Erythroblast (primary cell): ENCODE measurements at regions not wholly inside any gene's neighbourhood (a gene's known extent, or its start where the extent isn't known, plus 50 kb on each side); places are given as distances from the start of the nearest gene placed in this dataset.
A peak's percentile ranks its signal among the peaks of the same experiment; 100 is the strongest.

Experiments
- DNase-seq, 2 experiments: peaks; one replicate each; lab custom pipeline; 2025; lab: John Stamatoyannopoulos, UW
- GATA1 ChIP-seq: IDR thresholded peaks from 2 replicates; pipeline ENCODE4 v1.6.1; 2011; ENCODE audit warnings: low read depth, mild to moderate bottlenecking, control low read depth, low read length, moderate library complexity
- POLR2A ChIP-seq: IDR thresholded peaks from 2 replicates; pipeline ENCODE4 v1.6.1; 2011; ENCODE audit warnings: mild to moderate bottlenecking, low read length

- TF ChIP-seq POLR2A (no peak), GATA1 (no peak)
- no peak for DNase-seq
These were observed 916.6 kb downstream of the DIAPH3 start for GRCh38 chr13:59247171-59247570.

DNA sequence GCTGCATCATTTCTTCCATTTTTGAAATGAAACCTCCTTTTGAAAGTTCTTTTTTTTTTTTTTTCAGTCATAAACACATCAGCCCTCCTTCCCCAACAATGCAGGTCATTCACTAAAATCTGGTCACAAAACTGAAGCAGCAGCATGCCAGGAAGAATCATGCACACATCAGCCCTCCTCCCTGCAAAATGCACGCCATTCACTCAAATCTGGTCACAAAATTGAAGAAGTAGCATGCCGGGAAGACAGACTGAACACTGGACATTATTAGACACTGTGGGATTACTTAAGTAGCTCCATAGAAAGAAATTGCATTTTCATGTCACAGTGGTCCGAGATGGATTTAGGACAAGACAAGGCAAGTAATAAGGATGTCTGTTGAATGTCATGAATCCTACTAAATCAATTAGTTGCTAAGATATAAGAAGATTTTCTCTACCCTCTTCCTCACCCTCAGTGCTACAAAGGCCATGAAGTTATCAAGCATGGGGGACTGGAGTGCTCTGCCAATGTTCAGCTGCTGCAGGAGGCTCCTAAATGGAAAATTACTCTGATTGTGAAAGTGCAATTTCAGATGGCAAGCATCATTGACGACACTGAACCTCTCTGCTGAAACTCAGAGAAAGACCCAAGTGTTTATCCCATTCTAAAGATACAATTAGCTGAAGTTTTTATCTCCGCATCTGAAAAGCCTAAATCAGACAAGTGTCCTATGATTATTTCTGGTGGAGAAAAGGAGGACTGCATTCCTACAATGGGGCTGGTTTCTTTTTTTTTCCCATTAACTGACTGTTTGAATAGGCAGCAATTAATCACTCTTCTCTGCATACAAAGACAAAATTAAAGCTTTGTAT, 913.2 kb downstream of the DIAPH3 start:
- TF ChIP-seq GATA1: no peak
- no peak for TF ChIP-seq POLR2A
- DNase-seq: no peak

GRCh38 chr13:59259165-59260000, 904.3 kb downstream of the DIAPH3 start:
- TF ChIP-seq POLR2A (no peak), GATA1 (no peak)

GRCh38 chr13:59261928-59262488, 901.7 kb downstream of the DIAPH3 start:
- peak in 1 of 2 experiments; percentile 8 for DNase-seq
- TF ChIP-seq POLR2A (no peak), GATA1 (no peak)

More at GRCh38 chr13:59259165-59260000, 904.3 kb downstream of the DIAPH3 start:
- no peak for DNase-seq

DNA sequence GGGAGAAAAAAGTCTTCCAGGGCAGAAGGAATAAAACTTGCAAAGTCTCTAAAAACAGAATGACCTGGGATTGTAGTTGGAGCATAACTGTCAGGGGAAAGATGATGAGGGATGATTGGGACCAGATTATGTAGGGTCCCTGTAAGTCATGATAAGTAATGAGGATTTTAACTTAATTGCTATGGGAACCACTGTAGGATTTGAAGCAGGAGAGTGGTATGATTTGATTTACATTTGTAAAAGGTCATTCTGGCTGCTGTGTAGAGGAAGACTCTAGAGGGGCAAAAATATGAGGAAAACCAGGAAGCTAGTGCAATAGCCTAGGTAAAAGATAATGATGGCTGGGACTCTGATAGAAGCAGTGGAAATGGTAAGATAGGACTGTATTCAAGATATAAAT, 900.2 kb downstream of the DIAPH3 start:
- DNase-seq: no peak
- TF ChIP-seq GATA1 (no peak), POLR2A (no peak)

GRCh38 chr13:59266478-59267063, 897.2 kb downstream of the DIAPH3 start:
- DNase-seq: no peak
- TF ChIP-seq GATA1 (no peak), POLR2A (no peak)

GRCh38 chr13:59269476-59269875, 894.3 kb downstream of the DIAPH3 start:
- TF ChIP-seq POLR2A: no peak
- TF ChIP-seq GATA1: no peak
- DNase-seq: no peak

DNA sequence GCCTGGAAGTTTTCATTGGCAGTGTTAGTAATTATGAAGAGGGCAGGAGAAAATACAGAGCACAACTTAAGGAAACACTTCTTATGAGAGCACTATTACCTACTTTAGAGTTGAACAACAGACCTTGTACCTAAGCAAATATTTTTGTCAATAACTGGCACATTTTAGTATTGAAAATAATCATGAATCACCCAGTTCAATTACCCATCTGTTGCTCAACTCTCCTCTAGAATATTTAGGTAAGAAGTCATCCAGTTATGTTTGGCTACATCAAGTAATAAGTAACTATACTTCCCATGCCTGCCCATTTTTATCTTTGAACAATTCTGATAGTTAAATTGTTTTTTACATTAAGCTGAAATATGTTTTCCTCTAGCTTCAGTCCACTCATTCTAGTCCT, 893.4 kb downstream of the DIAPH3 start:
- TF ChIP-seq POLR2A (no peak), GATA1 (no peak)
- no peak for DNase-seq

- DNase-seq: no peak
- TF ChIP-seq GATA1: no peak
- no peak for TF ChIP-seq POLR2A
These were observed 888.6 kb downstream of the DIAPH3 start for GRCh38 chr13:59274958-59275727.

DNA sequence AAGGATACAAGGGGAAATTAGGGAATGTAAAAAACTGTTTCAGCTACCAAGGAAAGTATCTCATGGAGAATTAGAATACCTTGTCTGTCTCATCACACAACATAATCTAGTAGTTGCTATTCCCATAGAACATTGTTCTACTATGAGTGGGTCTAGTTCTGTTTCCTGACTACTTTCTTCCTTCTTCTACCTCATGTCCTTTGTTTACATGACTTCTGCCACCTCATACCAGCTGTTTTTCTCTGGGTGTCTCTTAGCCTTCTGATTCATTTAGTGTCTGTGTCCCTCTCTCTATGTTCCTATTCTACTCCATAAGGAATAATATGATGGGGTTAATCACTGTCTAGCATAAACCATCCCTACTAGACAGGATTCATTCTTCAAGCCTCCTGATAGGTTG, 887.3 kb downstream of the DIAPH3 start:
- no peak for TF ChIP-seq GATA1
- no peak for TF ChIP-seq POLR2A
- DNase-seq: no peak

GRCh38 chr13:59277106-59277505, 886.6 kb downstream of the DIAPH3 start:
- no peak for DNase-seq
- no peak for TF ChIP-seq GATA1
- TF ChIP-seq POLR2A: no peak

DNA sequence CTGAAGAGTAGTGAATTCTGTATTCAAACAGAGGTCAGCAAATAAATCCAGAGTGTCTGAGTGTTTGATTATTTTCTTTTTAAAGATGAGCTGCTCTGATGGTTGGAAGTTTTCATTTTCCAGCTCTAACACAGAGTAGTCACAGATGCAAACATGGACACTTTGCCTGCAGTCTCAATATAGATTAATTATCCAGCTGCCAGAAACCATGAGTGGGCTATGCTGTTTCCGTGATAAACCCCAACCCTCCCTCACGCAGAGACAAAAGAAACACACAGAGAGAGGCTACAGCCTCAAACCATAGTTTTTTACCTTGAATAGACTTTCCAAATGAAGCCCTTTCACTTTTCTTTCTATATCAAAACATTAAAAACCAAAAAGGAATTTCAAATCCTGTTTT, 884.7 kb downstream of the DIAPH3 start:
- no peak for DNase-seq
- no peak for TF ChIP-seq GATA1
- no peak for TF ChIP-seq POLR2A

DNA sequence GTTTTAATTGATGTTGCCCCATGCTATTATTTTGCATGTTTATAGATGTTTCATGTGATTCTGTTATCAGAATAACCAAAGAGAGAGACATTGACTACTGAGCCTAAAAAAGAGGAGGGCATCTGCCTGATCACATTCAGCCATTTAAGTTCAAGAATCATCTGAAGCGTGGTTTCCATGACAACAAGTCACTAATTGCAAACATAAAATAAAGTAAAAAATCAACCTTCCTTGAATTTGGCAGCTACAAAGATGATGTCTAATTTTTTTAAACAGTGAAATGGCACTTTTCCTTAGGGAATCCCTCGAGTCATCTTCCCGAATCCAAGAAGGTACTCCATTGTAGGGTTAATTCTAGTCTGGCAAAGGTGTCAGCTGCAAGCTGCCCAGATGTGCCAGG, 884.2 kb downstream of the DIAPH3 start:
- TF ChIP-seq GATA1 (no peak), POLR2A (no peak)
- DNase-seq: no peak
